ENCODE measurements at regions not wholly inside any gene's neighbourhood (a gene's known extent, or its start where the extent isn't known, plus 50 kb on each side); places are given as distances from the start of the nearest gene placed in this dataset.

DNA sequence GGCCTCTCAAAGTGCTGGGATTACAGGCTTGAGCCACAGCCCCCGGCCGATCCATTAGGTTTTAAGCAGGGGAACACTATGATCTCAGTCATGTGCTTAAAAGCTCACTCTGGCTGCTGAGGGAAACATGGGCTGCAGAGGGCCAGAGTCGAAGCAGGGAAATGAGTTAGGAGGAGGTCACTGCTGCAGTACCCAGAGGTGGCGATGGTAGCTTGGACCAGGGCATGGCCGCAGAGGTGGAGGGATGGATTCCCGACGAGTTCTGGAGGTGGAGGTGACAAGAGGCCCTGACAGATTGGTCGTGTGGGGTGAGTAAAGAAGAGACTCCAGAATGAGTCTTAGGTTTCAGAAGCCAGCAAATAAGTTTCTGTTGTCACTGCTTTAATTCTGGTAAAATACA lies 54.4 kb upstream of the INCENP start:
- Histone ChIP-seq H3K9ac (ENCODE audit: insufficient read depth, low read length) (no peak overlapping the region), H3K9me3 (ENCODE audit: control insufficient read depth, insufficient read depth, low read depth, low read length) (no peaks in the 10 kb centered on the region), H2AFZ (ENCODE audit: low read length) (no peak overlapping the region), H3K27ac (ENCODE audit: insufficient read depth, low read length) (no peak overlapping the region), H3K27me3 (ENCODE audit: control insufficient read depth, insufficient read depth, low read length) (peaks cover 4% of the 10 kb centered on the region), H3K4me1 (ENCODE audit: control insufficient read depth, extremely low read depth, insufficient read depth, low read length) (no peaks in the 10 kb centered on the region), H4K20me1 (ENCODE audit: control insufficient read depth, extremely low read depth, insufficient read depth, low read length) (no peaks in the 10 kb centered on the region), H3K79me2 (ENCODE audit: control insufficient read depth, insufficient read depth, low read length) (no peaks in the 10 kb centered on the region), H3K4me2 (ENCODE audit: extremely low read depth, insufficient read depth, low read length) (no peak overlapping the region), H3K36me3 (ENCODE audit: control insufficient read depth, insufficient read depth, low read length) (no peaks in the 10 kb centered on the region), H3K4me3 (replicated peaks in 1 of 4; ENCODE audit: control extremely low read depth in 1 of 4, insufficient read depth in 1 of 4, low read depth in 3 of 4, low read length in 4 of 4) (no peak overlapping the region)
- TF ChIP-seq EZH2 (IDR thresholded peaks at IDR 0.05; ENCODE audit: low read length, missing control alignments): no peak
- TF ChIP-seq, protein P1, sequence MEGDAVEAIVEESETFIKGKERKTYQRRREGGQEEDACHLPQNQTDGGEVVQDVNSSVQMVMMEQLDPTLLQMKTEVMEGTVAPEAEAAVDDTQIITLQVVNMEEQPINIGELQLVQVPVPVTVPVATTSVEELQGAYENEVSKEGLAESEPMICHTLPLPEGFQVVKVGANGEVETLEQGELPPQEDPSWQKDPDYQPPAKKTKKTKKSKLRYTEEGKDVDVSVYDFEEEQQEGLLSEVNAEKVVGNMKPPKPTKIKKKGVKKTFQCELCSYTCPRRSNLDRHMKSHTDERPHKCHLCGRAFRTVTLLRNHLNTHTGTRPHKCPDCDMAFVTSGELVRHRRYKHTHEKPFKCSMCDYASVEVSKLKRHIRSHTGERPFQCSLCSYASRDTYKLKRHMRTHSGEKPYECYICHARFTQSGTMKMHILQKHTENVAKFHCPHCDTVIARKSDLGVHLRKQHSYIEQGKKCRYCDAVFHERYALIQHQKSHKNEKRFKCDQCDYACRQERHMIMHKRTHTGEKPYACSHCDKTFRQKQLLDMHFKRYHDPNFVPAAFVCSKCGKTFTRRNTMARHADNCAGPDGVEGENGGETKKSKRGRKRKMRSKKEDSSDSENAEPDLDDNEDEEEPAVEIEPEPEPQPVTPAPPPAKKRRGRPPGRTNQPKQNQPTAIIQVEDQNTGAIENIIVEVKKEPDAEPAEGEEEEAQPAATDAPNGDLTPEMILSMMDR (conservative IDR thresholded peaks at IDR 0.05 in 1 of 2, IDR thresholded peaks at IDR 0.05 in 1 of 2; ENCODE audit: low read depth in 1 of 2, low read length in 2 of 2): no peak
- DNase-seq (ENCODE audit: low read depth in 2 of 2): no peak

DNA sequence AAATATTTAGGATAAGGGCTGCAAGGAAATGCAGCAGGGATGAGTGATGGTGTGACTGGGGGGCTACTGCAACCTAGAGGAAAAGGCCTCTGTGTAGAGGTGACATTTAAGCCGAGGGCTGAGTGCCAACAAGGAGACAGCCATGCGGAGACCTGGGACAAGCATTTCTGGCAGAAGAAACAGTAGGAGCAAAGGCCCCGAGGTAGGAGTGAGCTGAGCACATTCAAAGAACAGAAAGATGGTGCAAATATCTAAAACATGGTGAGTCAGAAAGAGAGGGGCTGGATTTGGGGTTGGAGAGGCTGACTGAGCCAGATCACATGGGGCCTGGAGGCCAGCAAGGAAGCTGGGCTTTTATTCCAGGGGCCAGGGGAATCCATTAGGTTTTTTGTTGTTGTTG lies 55.1 kb upstream of the INCENP start:
- Histone ChIP-seq H3K4me1 (ENCODE audit: control insufficient read depth, extremely low read depth, insufficient read depth, low read length) (no peaks in the 10 kb centered on the region), H4K20me1 (ENCODE audit: control insufficient read depth, extremely low read depth, insufficient read depth, low read length) (no peaks in the 10 kb centered on the region), H3K79me2 (ENCODE audit: control insufficient read depth, insufficient read depth, low read length) (no peaks in the 10 kb centered on the region), H3K27me3 (ENCODE audit: control insufficient read depth, insufficient read depth, low read length) (peaks cover 4% of the 10 kb centered on the region), H3K27ac (ENCODE audit: insufficient read depth, low read length) (no peak overlapping the region), H3K9me3 (ENCODE audit: control insufficient read depth, insufficient read depth, low read depth, low read length) (no peaks in the 10 kb centered on the region), H3K4me2 (ENCODE audit: extremely low read depth, insufficient read depth, low read length) (no peak overlapping the region), H2AFZ (ENCODE audit: low read length) (no peak overlapping the region), H3K4me3 (replicated peaks in 1 of 4; ENCODE audit: control extremely low read depth in 1 of 4, insufficient read depth in 1 of 4, low read depth in 3 of 4, low read length in 4 of 4) (no peak overlapping the region), H3K9ac (ENCODE audit: insufficient read depth, low read length) (no peak overlapping the region), H3K36me3 (ENCODE audit: control insufficient read depth, insufficient read depth, low read length) (no peaks in the 10 kb centered on the region)
- TF ChIP-seq, protein P1 (conservative IDR thresholded peaks at IDR 0.05 in 1 of 2, IDR thresholded peaks at IDR 0.05 in 1 of 2; ENCODE audit: low read depth in 1 of 2, low read length in 2 of 2): no peak
- no peak for TF ChIP-seq EZH2 (IDR thresholded peaks at IDR 0.05; ENCODE audit: low read length, missing control alignments)
- DNase-seq (ENCODE audit: low read depth in 2 of 2): no peak

DNA sequence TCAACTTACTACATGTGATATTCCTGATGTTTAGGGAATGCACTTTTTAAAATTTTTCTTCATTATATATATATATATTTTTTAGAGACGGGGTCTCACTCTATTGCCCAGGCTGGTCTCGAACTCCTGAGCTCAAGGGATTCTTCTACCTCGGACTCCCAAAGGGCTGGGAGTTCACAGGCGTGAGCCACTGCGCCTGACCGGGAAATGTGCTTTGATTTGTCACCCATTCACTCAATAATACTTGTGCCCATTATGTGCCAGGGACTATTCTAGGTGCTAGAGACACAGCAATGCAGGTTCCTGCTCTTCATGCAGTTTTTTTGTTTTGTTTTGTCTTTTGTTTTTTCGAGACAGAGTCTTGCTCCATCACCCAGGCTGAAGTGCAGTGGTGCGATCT lies 56.1 kb upstream of the INCENP start:
- H4K20me1 ChIP-seq (ENCODE audit: control insufficient read depth, extremely low read depth, insufficient read depth, low read length): no peaks in the 10 kb centered on the region
- H3K4me3 ChIP-seq (replicated peaks in 1 of 4; ENCODE audit: control extremely low read depth in 1 of 4, insufficient read depth in 1 of 4, low read depth in 3 of 4, low read length in 4 of 4): no peak overlapping the region
- no peaks in the 10 kb centered on the region for H3K79me2 ChIP-seq (ENCODE audit: control insufficient read depth, insufficient read depth, low read length)
- no peaks in the 10 kb centered on the region for H3K4me1 ChIP-seq (ENCODE audit: control insufficient read depth, extremely low read depth, insufficient read depth, low read length)
- H3K36me3 ChIP-seq (ENCODE audit: control insufficient read depth, insufficient read depth, low read length): no peaks in the 10 kb centered on the region
- DNase-seq (ENCODE audit: low read depth in 2 of 2): no peak
- H3K27me3 ChIP-seq (ENCODE audit: control insufficient read depth, insufficient read depth, low read length): peaks cover 4% of the 10 kb centered on the region
- H3K27ac ChIP-seq (ENCODE audit: insufficient read depth, low read length): no peak overlapping the region
- H3K9ac ChIP-seq (ENCODE audit: insufficient read depth, low read length): no peak overlapping the region
- no peak overlapping the region for H3K4me2 ChIP-seq (ENCODE audit: extremely low read depth, insufficient read depth, low read length)
- H3K9me3 ChIP-seq (ENCODE audit: control insufficient read depth, insufficient read depth, low read depth, low read length): no peaks in the 10 kb centered on the region
- TF ChIP-seq EZH2 (IDR thresholded peaks at IDR 0.05; ENCODE audit: low read length, missing control alignments): no peak
- TF ChIP-seq, protein P1 (conservative IDR thresholded peaks at IDR 0.05 in 1 of 2, IDR thresholded peaks at IDR 0.05 in 1 of 2; ENCODE audit: low read depth in 1 of 2, low read length in 2 of 2): no peak
- no peak overlapping the region for H2AFZ ChIP-seq (ENCODE audit: low read length)

Measured in fibroblast of lung (primary cell).